ENCODE measurements at regions not wholly inside any gene's neighbourhood (a gene's known extent, or its start where the extent isn't known, plus 50 kb on each side); places are given as distances from the start of the nearest gene placed in this dataset.

- TF ChIP-seq POLR2A (IDR thresholded peaks at IDR 0.05) (no peak), CTCF (IDR thresholded peaks at IDR 0.05) (no peak)
- WGBS, 2 donors: 88% methylated on average over 2 of the region's 2 CpGs
- no peak overlapping the region for H3K4me3 ChIP-seq (ENCODE audit: low read depth, poor library complexity, severe bottlenecking)
- intact Hi-C loops (cut with DNase I; ENCODE audit: low total_unique reads): no loop called here
- no peak for DNase-seq (ENCODE audit: low spot score in 2 of 2)
Measured at GRCh38 chr11:25432376-25432775, 899.6 kb upstream of the ANO3 start.

GRCh38 chr11:25435197-25435596 is 896.7 kb upstream of the ANO3 start:
- WGBS, 2 donors: 79 to 80% methylated on average over 1 of the region's 1 CpG
- no peak overlapping the region for H3K4me3 ChIP-seq (ENCODE audit: low read depth, poor library complexity, severe bottlenecking)
- no peak for DNase-seq (ENCODE audit: low spot score in 2 of 2)
- intact Hi-C loops (cut with DNase I; ENCODE audit: low total_unique reads): no loop called here
- no peak for TF ChIP-seq CTCF (IDR thresholded peaks at IDR 0.05)

GRCh38 chr11:25436326-25436725 is 895.6 kb upstream of the ANO3 start:
- intact Hi-C loops (cut with DNase I; ENCODE audit: low total_unique reads): no loop called here
- DNase-seq (ENCODE audit: low spot score in 2 of 2): no peak
- 84% methylated on average over 2 of the region's 2 CpGs for whole genome bisulfite sequencing, 2 donors

GRCh38 chr11:25441421-25441820 is 890.5 kb upstream of the ANO3 start:
- TF ChIP-seq CTCF (IDR thresholded peaks at IDR 0.05): no peak
- TF ChIP-seq POLR2A (IDR thresholded peaks at IDR 0.05): no peak
- DNase-seq (ENCODE audit: low spot score in 2 of 2): no peak
- H3K4me3 ChIP-seq (ENCODE audit: low read depth, poor library complexity, severe bottlenecking): no peak overlapping the region
- 18 to 29% methylated on average over 3 of the region's 3 CpGs for WGBS, 2 donors
- intact Hi-C loops (cut with DNase I; ENCODE audit: low total_unique reads): no loop called here

More at GRCh38 chr11:25436326-25436725, 895.6 kb upstream of the ANO3 start:
- TF ChIP-seq POLR2A (IDR thresholded peaks at IDR 0.05) (no peak), CTCF (IDR thresholded peaks at IDR 0.05) (no peak)
- H3K4me3 ChIP-seq (ENCODE audit: low read depth, poor library complexity, severe bottlenecking): no peak overlapping the region

- intact Hi-C loops (cut with DNase I; ENCODE audit: low total_unique reads): no loop called here
- H3K4me3 ChIP-seq (ENCODE audit: low read depth, poor library complexity, severe bottlenecking): no peak overlapping the region
Measured at GRCh38 chr11:25449091-25449490, 882.8 kb upstream of the ANO3 start.

More at GRCh38 chr11:25449091-25449490, 882.8 kb upstream of the ANO3 start:
- DNase-seq (ENCODE audit: low spot score in 2 of 2): no peak
- WGBS, 2 donors: 67 to 68% methylated on average over 1 of the region's 1 CpG
- TF ChIP-seq CTCF (IDR thresholded peaks at IDR 0.05): no peak
- TF ChIP-seq POLR2A (IDR thresholded peaks at IDR 0.05): no peak
